Mammary epithelial cell (primary cell): ENCODE measurements at regions not wholly inside any gene's neighbourhood (a gene's known extent, or its start where the extent isn't known, plus 50 kb on each side); places are given as distances from the start of the nearest gene placed in this dataset.

Experiments
- EZH2 ChIP-seq: IDR thresholded peaks from 2 replicates; pipeline ENCODE4 v1.6.1; 2012; ENCODE audit warnings: low read length, inconsistent platforms, borderline replicate concordance
- TF ChIP-seq, protein P1 (sequence below), 2 donors: IDR thresholded peaks in 1 of 2; conservative IDR thresholded peaks in 1 of 2; 2 replicates each; pipeline ENCODE4 v1.5.1; 2011 to 2012; ENCODE audit warnings: inconsistent platforms in 2 of 2, low read length in 2 of 2, mild to moderate bottlenecking in 2 of 2, control low read depth in 1 of 2, low read depth in 1 of 2; ENCODE audit not compliant: insufficient read depth in 1 of 2; ENCODE audit errors: extremely low read depth in 1 of 2

DNA sequence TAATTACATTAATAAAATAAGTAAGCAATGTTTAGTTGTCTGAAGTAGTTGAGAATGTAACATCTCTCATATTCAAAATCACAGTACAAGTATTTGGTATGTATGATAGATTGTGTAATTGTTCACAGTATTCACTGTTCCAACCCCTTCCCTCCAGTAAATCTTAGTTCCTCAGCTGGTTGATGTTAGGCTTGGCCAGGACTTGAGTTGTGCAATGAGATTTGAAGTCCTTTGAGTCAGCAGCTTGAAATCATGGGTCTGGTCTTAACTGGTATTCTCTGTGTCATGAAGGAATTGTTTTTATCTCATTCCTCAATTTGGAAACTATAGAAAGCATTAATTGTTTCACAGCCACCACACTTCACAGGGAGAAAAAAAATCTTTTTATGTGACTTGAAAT, 477.1 kb downstream of the FSCB start:
- TF ChIP-seq, protein P1, sequence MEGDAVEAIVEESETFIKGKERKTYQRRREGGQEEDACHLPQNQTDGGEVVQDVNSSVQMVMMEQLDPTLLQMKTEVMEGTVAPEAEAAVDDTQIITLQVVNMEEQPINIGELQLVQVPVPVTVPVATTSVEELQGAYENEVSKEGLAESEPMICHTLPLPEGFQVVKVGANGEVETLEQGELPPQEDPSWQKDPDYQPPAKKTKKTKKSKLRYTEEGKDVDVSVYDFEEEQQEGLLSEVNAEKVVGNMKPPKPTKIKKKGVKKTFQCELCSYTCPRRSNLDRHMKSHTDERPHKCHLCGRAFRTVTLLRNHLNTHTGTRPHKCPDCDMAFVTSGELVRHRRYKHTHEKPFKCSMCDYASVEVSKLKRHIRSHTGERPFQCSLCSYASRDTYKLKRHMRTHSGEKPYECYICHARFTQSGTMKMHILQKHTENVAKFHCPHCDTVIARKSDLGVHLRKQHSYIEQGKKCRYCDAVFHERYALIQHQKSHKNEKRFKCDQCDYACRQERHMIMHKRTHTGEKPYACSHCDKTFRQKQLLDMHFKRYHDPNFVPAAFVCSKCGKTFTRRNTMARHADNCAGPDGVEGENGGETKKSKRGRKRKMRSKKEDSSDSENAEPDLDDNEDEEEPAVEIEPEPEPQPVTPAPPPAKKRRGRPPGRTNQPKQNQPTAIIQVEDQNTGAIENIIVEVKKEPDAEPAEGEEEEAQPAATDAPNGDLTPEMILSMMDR (conservative IDR thresholded peaks at IDR 0.05 in 1 of 2, IDR thresholded peaks at IDR 0.05 in 1 of 2; ENCODE audit: extremely low read depth in 1 of 2, insufficient read depth in 1 of 2, low read depth in 1 of 2, low read length in 2 of 2), result no peak
- TF ChIP-seq EZH2, result no peak
